Fibroblast of gingiva (primary cell): ENCODE measurements at regions not wholly inside any gene's neighbourhood (a gene's known extent, or its start where the extent isn't known, plus 50 kb on each side); places are given as distances from the start of the nearest gene placed in this dataset.
A peak's percentile ranks its signal among the peaks of the same experiment; 100 is the strongest.

Experiments
- DNase-seq: peaks from one replicate; pipeline ENCODE4 v3.0.0-alpha.2; 2011; ENCODE audit warnings: low read depth

- no peak for DNase-seq
Observed at GRCh38 chr4:155552180-155552579, 114.5 kb upstream of the GUCY1A1 start.

GRCh38 chr4:155548173-155548572 is 118.5 kb upstream of the GUCY1A1 start:
- DNase-seq: peak; percentile 88

GRCh38 chr4:155546451-155546850 is 120.2 kb upstream of the GUCY1A1 start:
- DNase-seq: no peak

- no peak for DNase-seq
Observed at GRCh38 chr4:155545456-155545855, 121.2 kb upstream of the GUCY1A1 start.

GRCh38 chr4:155544547-155544946 is 122.1 kb upstream of the GUCY1A1 start:
- DNase-seq: peak; percentile 30

GRCh38 chr4:155543126-155543765 is 123.4 kb upstream of the GUCY1A1 start:
- DNase-seq: peak; percentile 19

GRCh38 chr4:155542415-155542814 is 124.2 kb upstream of the GUCY1A1 start:
- no peak for DNase-seq

GRCh38 chr4:155541716-155542115 is 124.9 kb upstream of the GUCY1A1 start:
- DNase-seq: peak; percentile 71

- no peak for DNase-seq
Observed at GRCh38 chr4:155540698-155541097, 126.0 kb upstream of the GUCY1A1 start.

GRCh38 chr4:155539746-155540145 is 126.9 kb upstream of the GUCY1A1 start:
- DNase-seq: peak; percentile 53

- DNase-seq: no peak
Observed at GRCh38 chr4:155535802-155536454, 130.7 kb upstream of the GUCY1A1 start.

GRCh38 chr4:155532373-155533085 is 134.1 kb upstream of the GUCY1A1 start:
- DNase-seq: no peak

GRCh38 chr4:155530857-155531256 is 135.8 kb upstream of the GUCY1A1 start:
- DNase-seq: no peak

GRCh38 chr4:155530290-155530689 is 136.4 kb upstream of the GUCY1A1 start:
- DNase-seq: no peak

GRCh38 chr4:155529716-155530115 is 136.9 kb upstream of the GUCY1A1 start:
- DNase-seq: no peak

GRCh38 chr4:155529272-155529671 is 137.4 kb upstream of the GUCY1A1 start:
- peak; percentile 59 for DNase-seq

GRCh38 chr4:155526452-155527169 is 140.0 kb upstream of the GUCY1A1 start:
- peak; percentile 88 for DNase-seq

GRCh38 chr4:155524926-155525455 is 141.7 kb upstream of the GUCY1A1 start:
- no peak for DNase-seq

- DNase-seq: no peak
Observed at GRCh38 chr4:155523358-155523757, 143.3 kb upstream of the GUCY1A1 start.

GRCh38 chr4:155522201-155522600 is 144.4 kb upstream of the GUCY1A1 start:
- peak; percentile 42 for DNase-seq

- DNase-seq: no peak
Observed at GRCh38 chr4:155521382-155521781, 144.6 kb upstream of the MAP9 start.

GRCh38 chr4:155515444-155516075 is 138.8 kb upstream of the MAP9 start:
- no peak for DNase-seq
